Aorta (tissue), 5 donors: ENCODE measurements at regions not wholly inside any gene's neighbourhood (a gene's known extent, or its start where the extent isn't known, plus 50 kb on each side); places are given as distances from the start of the nearest gene placed in this dataset.

ENCODE experiments used
- ATAC-seq: fragments of 200-7000 bp; cut with Tn5 transposase; one replicate; pipeline ENCODE4 v1.9.1; 2022; ENCODE audit warnings: moderate library complexity; ENCODE audit not compliant: low FRiP score
- DNase-seq, 2 donors: peaks; one replicate each; pipeline ENCODE4 v3.0.0-alpha.2; 2020
- H3K27ac ChIP-seq, 2 donors: one replicate each; pipeline ENCODE4 v1.5.1; 2013; ENCODE audit warnings: low read length in 2 of 2, mild to moderate bottlenecking in 2 of 2, moderate library complexity in 2 of 2, control low read depth in 1 of 2, inconsistent platforms in 1 of 2, low read depth in 1 of 2
- H3K27me3 ChIP-seq, 2 donors: one replicate each; pipeline ENCODE4 v1.6.1; 2013; ENCODE audit warnings: control low read depth in 1 of 2, low read length in 1 of 2, mild to moderate bottlenecking in 1 of 2, moderate library complexity in 1 of 2; ENCODE audit not compliant: insufficient read depth in 2 of 2, control insufficient read depth in 1 of 2
- H3K36me3 ChIP-seq, 2 donors: one replicate each; pipeline ENCODE4 v1.6.1; 2013; ENCODE audit warnings: control low read depth in 1 of 2, low read length in 1 of 2, mild to moderate bottlenecking in 1 of 2; ENCODE audit not compliant: insufficient read depth in 2 of 2, control insufficient read depth in 1 of 2
- H3K4me1 ChIP-seq, 2 donors: one replicate each; pipeline ENCODE4 v1.6.1; 2013; ENCODE audit warnings: low read length in 2 of 2, control low read depth in 1 of 2, mild to moderate bottlenecking in 1 of 2, moderate library complexity in 1 of 2; ENCODE audit not compliant: insufficient read depth in 2 of 2, control insufficient read depth in 1 of 2
- H3K4me3 ChIP-seq, 2 donors: one replicate each; pipeline ENCODE4 v1.5.1; 2013; ENCODE audit warnings: low read length in 2 of 2, control low read depth in 1 of 2, mild to moderate bottlenecking in 1 of 2
- H3K9me3 ChIP-seq: one replicate; pipeline ENCODE4 v1.6.1; 2013; ENCODE audit warnings: mild to moderate bottlenecking, low read length; ENCODE audit not compliant: control insufficient read depth
- WGBS, 2 donors: extraction: QIAGEN DNeasy Blood & Tissue Kit; methylation state at CpG; one replicate each; pipeline ENCODE4 v1.1.7; 2013; 5-methylcytosine and 5-hydroxymethylcytosine counted together
- intact Hi-C, 2 donors: fragments of 100-400 bp; cut with DNase I; formaldehyde crosslinking; loops; one replicate each; pipeline versions ENCODE4 v1.14.2 to v1.15.0; 2022
- donor health status: healthy with polysubstance abuse.
- donor health status: Bipolar disorder and iron deficiency.
- donor health status: DM: no; HTN: no; CAD: no.
- donor health status: DM: no; HTN: no; CAD: no.
- donor health status: DM: yes; HTN: yes; CAD: no.

DNA sequence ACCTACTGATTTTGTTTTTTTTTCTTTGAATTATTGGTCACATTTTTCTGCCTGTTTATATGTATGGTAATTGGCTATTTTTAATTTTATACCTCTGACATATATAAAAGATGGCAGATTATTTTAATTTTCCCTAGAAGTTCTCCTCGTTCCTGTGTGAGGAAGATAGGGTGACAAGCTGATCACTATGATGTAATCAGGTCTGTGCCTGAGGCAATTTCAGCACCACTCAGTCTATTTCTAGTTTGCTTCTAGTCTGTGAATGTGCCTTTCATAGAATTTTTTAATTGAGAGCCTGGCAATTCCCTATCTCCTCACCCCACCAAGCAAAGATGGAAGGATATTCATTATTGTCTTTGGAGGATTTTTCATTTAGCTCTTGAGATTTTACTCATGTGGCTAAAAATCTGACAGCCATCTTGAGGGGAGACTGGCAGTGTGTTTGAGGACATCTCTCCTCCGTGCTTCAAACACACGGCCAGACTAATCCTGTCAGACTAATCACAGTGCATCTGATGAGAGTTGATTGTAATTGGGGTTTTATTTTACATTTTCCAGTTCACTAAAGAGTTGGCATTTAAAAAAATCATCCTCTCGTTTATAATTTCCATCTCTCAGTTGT is 500.3 kb downstream of the TRIML1 start:
- Histone ChIP-seq H3K4me3 (no peak overlapping the region), H3K9me3 (no peaks in the 10 kb centered on the region), H3K36me3 (no peaks in the 10 kb centered on the region), H3K4me1 (no peaks in the 10 kb centered on the region), H3K27me3 (no peaks in the 10 kb centered on the region), H3K27ac (no peak overlapping the region)
- DNase-seq (no peak), ATAC-seq (no peak)
- WGBS, 2 donors, result 77 to 85% methylated on average over 4 of the region's 4 CpGs
- intact Hi-C loops, result no loop called here

DNA sequence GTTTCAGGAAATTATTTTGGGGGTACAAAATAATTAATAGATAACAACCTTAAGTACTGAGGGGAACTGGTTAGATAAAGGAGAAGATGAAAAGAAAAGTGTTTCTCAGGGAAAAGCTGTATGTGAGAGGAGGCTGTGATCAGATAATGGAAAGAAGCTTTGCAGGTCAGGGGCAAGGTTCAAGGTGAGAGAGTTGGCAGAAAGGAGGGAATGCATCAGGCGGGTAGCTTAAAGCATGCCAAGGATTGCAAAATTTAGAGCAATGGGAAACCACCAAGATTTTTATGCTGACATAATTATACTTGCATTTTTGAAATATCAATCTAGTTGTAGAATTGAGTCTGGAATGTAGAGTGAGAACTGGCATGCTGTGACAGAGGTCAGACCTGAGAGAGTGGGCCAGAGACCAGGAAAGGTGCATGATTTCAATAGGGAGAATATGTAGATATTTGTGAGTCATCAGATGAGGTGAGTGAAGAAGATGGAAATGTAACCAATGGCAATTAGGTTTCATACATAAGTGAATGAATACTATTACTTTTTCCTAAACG is 508.7 kb downstream of the TRIML1 start:
- DNase-seq (no peak), ATAC-seq (no peak)
- no peaks in the 10 kb centered on the region for H3K36me3 ChIP-seq
- intact Hi-C loops, result no loop called here
- no peaks in the 10 kb centered on the region for H3K27me3 ChIP-seq
- no peaks in the 10 kb centered on the region for H3K4me1 ChIP-seq
- 62 to 71% methylated on average over 2 of the region's 2 CpGs for WGBS, 2 donors
- H3K9me3 ChIP-seq, result peaks cover 1% of the 10 kb centered on the region
- H3K4me3 ChIP-seq, result no peak overlapping the region
- H3K27ac ChIP-seq, result no peak overlapping the region

DNA sequence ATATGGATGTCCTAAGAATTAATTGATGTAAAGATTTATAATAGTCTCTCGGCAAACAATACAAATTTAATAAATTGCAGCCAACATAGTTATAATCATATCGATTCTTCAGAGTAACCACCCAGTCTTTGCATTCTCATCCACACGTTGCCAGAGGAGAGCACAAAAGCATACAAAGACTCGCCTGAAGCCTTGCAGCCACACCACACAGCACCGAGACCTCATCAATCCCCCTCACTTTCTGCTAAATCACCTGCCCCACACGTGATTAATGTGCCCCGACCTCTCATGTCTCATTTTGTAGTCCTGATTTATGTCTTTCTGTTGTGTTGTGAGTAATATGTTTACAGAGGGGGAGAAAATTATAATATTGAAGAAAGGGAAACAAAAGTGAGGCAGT is 510.4 kb downstream of the TRIML1 start:
- intact Hi-C loops, result no loop called here
- WGBS, 2 donors, result 82 to 88% methylated on average over 7 of the region's 7 CpGs

DNA sequence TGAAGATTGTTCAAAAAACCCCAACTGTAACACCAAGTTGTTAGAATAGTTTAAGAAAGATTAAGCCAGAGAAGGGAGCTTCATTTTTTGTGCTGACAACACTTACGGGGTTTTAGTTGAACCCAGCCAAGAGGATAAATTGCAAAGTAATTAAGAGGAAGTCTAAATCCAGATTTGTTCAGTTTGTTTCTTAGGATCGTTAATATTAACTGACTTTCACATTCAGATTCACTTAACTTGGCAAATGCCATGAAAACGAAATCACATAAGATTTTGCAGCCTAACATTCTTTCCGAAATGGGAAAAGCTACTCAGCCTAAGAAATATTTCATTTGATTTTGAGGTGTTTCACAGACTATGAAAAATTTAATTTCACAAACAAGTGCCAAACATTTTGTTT is 511.3 kb downstream of the TRIML1 start:
- Histone ChIP-seq H3K4me3 (no peak overlapping the region), H3K27me3 (no peaks in the 10 kb centered on the region), H3K4me1 (no peaks in the 10 kb centered on the region), H3K36me3 (no peaks in the 10 kb centered on the region), H3K27ac (no peak overlapping the region), H3K9me3 (peaks cover 1% of the 10 kb centered on the region)
- no peak for ATAC-seq
- 46 to 47% methylated on average over 4 of the region's 4 CpGs for WGBS, 2 donors
- DNase-seq, result no peak
- intact Hi-C loops, result no loop called here

More for the DNA sequence above, 510.4 kb downstream of the TRIML1 start:
- H3K4me1 ChIP-seq, result no peaks in the 10 kb centered on the region
- DNase-seq (no peak), ATAC-seq (no peak)
- no peak overlapping the region for H3K4me3 ChIP-seq
- no peaks in the 10 kb centered on the region for H3K36me3 ChIP-seq
- H3K27ac ChIP-seq, result no peak overlapping the region
- no peaks in the 10 kb centered on the region for H3K27me3 ChIP-seq
- H3K9me3 ChIP-seq, result peaks cover 1% of the 10 kb centered on the region

DNA sequence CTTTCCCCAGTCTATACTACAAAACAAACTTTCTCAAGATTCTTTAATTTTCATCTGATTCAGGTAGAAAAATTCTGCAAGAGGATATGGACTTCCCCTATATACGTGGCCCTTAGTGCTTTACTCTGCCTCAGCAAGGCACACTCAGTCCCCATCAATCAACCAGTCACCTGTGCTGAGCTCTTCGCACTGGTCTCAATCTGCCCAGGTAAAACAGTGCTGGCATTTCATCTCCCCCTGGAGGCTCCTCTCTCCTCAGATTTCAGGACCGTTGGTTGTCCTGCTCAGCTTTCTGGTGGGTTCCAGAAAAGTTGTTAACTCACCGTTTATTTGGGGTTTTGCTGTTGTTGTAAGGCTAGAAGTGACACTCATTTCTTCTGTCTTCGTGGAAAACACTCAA is 518.1 kb downstream of the TRIML1 start:
- DNase-seq (no peak), ATAC-seq (no peak)
- H3K9me3 ChIP-seq, result no peaks in the 10 kb centered on the region
- WGBS, 2 donors, result 89 to 91% methylated on average over 5 of the region's 5 CpGs
- H3K27ac ChIP-seq, result no peak overlapping the region
- no peak overlapping the region for H3K4me3 ChIP-seq
- intact Hi-C loops, result no loop called here
- H3K36me3 ChIP-seq, result no peaks in the 10 kb centered on the region
- no peaks in the 10 kb centered on the region for H3K4me1 ChIP-seq
- no peaks in the 10 kb centered on the region for H3K27me3 ChIP-seq

DNA sequence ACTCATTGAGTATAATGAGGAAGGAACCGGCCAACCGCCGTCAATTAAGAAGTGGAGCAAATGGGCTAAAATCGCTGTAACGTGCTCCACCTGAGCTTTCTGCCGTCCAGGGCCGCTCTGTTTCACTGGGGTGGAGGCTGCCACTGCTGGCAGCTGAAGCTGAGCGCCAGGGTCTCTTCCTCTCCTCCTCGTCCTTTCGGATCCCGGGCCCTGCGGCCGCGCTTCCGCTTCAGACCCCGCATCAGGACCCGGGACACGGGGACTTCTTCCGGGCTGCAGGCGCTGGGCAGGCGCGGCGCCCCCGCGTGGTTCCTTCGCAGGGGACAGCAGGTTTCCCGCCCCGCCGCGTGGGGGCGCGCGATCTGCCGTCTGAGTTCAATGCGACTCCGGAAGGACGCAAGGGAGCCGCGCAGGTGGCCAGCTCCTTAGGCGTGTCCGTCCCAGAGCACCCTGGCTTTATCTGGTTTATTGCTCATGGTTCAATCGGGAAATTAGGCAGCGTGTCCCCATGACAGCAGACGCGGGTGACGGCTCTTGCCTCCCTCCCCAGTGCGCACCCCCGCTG is 519.8 kb downstream of the TRIML1 start:
- ATAC-seq, result no peak

DNA sequence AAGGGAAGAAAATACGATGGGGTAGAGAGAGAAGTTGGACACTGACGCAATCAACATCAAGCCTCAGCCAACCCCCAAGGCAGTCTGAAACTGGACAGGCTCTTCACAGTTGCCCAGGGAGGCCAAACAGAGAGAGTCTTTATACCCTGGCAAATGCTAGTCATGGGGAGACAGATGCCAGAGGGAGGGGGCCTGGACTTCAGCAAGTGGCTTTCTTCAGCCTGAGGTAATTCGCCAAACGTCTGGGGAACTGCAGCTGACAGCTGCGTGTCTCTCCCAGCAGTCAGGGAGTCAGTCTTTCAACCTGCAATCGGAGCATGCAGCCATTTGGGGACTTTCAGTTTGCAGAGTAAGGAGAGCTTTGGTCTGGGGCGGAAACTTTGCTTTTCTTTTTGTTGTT is 521.6 kb downstream of the TRIML1 start:
- no peak overlapping the region for H3K27ac ChIP-seq
- no peak for ATAC-seq
- WGBS, 2 donors, result 77 to 85% methylated on average over 7 of the region's 7 CpGs
- no peak overlapping the region for H3K4me3 ChIP-seq
- no peak for DNase-seq
- H3K4me1 ChIP-seq, result no peaks in the 10 kb centered on the region
- H3K36me3 ChIP-seq, result no peaks in the 10 kb centered on the region
- H3K9me3 ChIP-seq, result peaks cover 3% of the 10 kb centered on the region
- no peaks in the 10 kb centered on the region for H3K27me3 ChIP-seq
- intact Hi-C loops, result no loop called here

More for the DNA sequence above, 519.8 kb downstream of the TRIML1 start:
- DNase-seq, result no peak
- 81 to 90% methylated on average over 48 of the region's 48 CpGs for WGBS, 2 donors
- Histone ChIP-seq H3K36me3 (no peaks in the 10 kb centered on the region), H3K27ac (no peak overlapping the region), H3K4me1 (no peaks in the 10 kb centered on the region), H3K4me3 (no peak overlapping the region), H3K9me3 (peaks cover 3% of the 10 kb centered on the region), H3K27me3 (no peaks in the 10 kb centered on the region)
- intact Hi-C loops, result no loop called here

DNA sequence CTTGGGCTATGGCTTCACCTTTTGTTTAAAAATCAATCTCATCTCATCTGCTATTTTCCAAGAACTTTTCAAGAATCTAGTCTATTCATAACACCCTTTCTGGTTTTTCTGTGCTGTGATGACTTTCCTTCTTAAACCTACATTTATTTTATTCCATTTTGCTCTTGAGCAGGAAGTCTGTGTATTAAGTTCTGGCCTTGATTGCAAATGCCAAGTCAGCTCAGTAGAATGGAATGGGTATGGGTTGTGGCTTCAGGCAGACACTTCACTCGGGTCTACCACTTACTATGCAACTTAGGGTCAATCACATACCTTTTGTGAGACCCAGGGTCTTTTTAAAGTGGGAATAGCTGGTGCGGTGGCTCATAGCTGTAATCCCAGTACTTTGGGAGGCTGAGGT is 522.3 kb downstream of the TRIML1 start:
- WGBS, 2 donors, result 79 to 82% methylated on average over 2 of the region's 2 CpGs
- no peaks in the 10 kb centered on the region for H3K27me3 ChIP-seq
- H3K4me1 ChIP-seq, result no peaks in the 10 kb centered on the region
- ATAC-seq (no peak), DNase-seq (no peak)
- H3K36me3 ChIP-seq, result no peaks in the 10 kb centered on the region
- no peak overlapping the region for H3K4me3 ChIP-seq
- no peak overlapping the region for H3K27ac ChIP-seq
- intact Hi-C loops, result no loop called here
- peaks cover 3% of the 10 kb centered on the region for H3K9me3 ChIP-seq

DNA sequence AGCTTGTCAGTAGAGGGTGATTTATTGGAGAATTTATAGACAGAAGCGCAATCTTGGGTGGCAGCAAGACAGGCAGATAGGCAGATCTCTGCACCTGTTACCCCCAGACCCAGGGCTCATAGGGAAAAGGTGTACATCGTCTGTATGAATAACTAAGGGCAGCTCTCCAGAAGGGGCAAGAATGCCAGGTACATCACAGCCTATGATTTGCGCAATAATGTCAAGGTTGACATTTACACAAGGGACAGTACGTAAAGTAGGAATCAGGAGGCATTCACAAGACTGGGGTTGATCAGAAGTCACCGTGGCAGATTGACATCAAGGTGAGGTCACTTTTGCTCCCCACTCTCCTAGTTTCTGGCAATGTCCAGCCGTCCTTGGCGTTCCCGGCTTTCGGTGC is 524.1 kb downstream of the TRIML1 start:
- Histone ChIP-seq H3K9me3 (peaks cover 5% of the 10 kb centered on the region), H3K27me3 (no peaks in the 10 kb centered on the region), H3K36me3 (no peaks in the 10 kb centered on the region), H3K4me3 (no peak overlapping the region), H3K27ac (no peak overlapping the region), H3K4me1 (no peaks in the 10 kb centered on the region)
- DNase-seq (no peak), ATAC-seq (no peak)
- intact Hi-C loops, result no loop called here
- WGBS, 2 donors, result 84 to 93% methylated on average over 9 of the region's 9 CpGs
